Pancreas (tissue), 10 donors: ENCODE measurements at regions not wholly inside any gene's neighbourhood (a gene's known extent, or its start where the extent isn't known, plus 50 kb on each side); places are given as distances from the start of the nearest gene placed in this dataset.

Source experiments
- ATAC-seq, 4 donors: fragments of 200-7000 bp; cut with Tn5 transposase; one replicate each; pipeline versions ENCODE4 v1.8.0 to v1.9.1; 2020; ENCODE audit warnings: mild to moderate bottlenecking in 4 of 4, moderate library complexity in 4 of 4
- DNase-seq, 6 donors: peaks; one replicate each; pipeline ENCODE4 v3.0.0-alpha.2; 2020
- FAIRE-seq: peaks from 2 replicates; lab custom pipeline; 2012; peaks lifted over from hg19 to GRCh38; lab: Jason Lieb, UNC
- H3K27ac ChIP-seq, 4 donors: fragments of 200-600 bp; sonication (generic); 1 replicate in 3 of 4; 2 replicates in 1 of 4; pipeline versions ENCODE4 v1.5.0 to v1.8.0; 2020
- H3K27me3 ChIP-seq, 4 donors: fragments of 200-600 bp; one replicate each; pipeline ENCODE4 v1.8.0; 2021
- H3K36me3 ChIP-seq, 3 donors: fragments of 200-600 bp; sonication (generic) in 1 of 3; one replicate each; pipeline versions ENCODE4 v1.5.0 to v1.8.0; 2020 to 2021
- H3K4me1 ChIP-seq, 3 donors: fragments of 200-600 bp; one replicate each; pipeline ENCODE4 v1.8.0; 2021
- H3K4me3 ChIP-seq, 4 donors: fragments of 200-600 bp; sonication (generic) in 2 of 4; one replicate each; pipeline versions ENCODE4 v1.5.0 to v1.8.0; 2020 to 2021
- H3K9me3 ChIP-seq, 4 donors: fragments of 200-600 bp; one replicate each; pipeline ENCODE4 v1.8.0; 2021
- WGBS, 2 donors: extraction: QIAGEN DNeasy Blood & Tissue Kit; methylation state at CpG; one replicate each; pipeline ENCODE4 v1.1.7; 2013; 5-methylcytosine and 5-hydroxymethylcytosine counted together
- intact Hi-C, 3 donors: fragments of 100-400 bp; cut with DNase I; formaldehyde crosslinking; loops; one replicate each; pipeline versions ENCODE4 v1.11.1 to v1.14.2; 2022
- TF ChIP-seq, protein P1 (sequence below), 4 donors: fragments of 200-600 bp; sonication (generic) in 3 of 4; IDR thresholded peaks; one replicate each; pipeline versions ENCODE4 v1.5.0 to v1.8.0; 2021; ENCODE audit warnings: antibody characterized with exemption in 4 of 4
- donor health status: healthy with polysubstance abuse.
- donor health status: DM: no; HTN: no; CAD: no; lungs with moderate emphysema.
- donor health status: DM: no; HTN: no; CAD: no.
- donor health status: control.
- donor health status: control.
- donor health status: Bipolar disorder and iron deficiency.
- donor health status: DM: yes; HTN: yes; CAD: no.
- donor health status: DM: no; HTN: no; CAD: no.
- donor health status: DM: no; HTN: no; CAD: no.
- donor health status: DM: yes; HTN: yes; CAD: no.

DNA sequence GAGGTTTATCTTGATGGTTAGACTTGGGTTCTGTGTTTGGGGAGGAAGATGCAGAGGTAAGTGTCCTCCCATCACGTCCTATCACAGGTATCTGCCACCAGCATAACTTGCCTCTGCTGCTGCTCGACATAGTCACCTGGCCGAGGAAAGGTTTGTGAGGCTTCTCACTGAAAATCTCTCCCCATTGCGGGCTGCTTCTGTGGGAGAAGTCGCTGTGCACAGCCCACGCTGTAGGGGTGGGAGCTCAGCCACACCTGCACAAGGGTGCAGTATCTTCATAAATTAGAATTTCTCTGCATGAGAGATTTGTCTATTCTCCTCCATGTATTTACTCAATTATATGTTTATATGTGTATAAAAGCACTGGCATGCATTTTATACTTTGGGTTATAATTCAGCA, 415.7 kb upstream of the MYT1L start:
- 58 to 73% methylated on average over 6 of the region's 6 CpGs for WGBS, 2 donors
- H3K27ac ChIP-seq: no peak overlapping the region
- intact Hi-C loops: no loop called here
- TF ChIP-seq, protein P1, sequence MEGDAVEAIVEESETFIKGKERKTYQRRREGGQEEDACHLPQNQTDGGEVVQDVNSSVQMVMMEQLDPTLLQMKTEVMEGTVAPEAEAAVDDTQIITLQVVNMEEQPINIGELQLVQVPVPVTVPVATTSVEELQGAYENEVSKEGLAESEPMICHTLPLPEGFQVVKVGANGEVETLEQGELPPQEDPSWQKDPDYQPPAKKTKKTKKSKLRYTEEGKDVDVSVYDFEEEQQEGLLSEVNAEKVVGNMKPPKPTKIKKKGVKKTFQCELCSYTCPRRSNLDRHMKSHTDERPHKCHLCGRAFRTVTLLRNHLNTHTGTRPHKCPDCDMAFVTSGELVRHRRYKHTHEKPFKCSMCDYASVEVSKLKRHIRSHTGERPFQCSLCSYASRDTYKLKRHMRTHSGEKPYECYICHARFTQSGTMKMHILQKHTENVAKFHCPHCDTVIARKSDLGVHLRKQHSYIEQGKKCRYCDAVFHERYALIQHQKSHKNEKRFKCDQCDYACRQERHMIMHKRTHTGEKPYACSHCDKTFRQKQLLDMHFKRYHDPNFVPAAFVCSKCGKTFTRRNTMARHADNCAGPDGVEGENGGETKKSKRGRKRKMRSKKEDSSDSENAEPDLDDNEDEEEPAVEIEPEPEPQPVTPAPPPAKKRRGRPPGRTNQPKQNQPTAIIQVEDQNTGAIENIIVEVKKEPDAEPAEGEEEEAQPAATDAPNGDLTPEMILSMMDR (IDR thresholded peaks at IDR 0.05): no peak
- DNase-seq: peak in 1 of 6 donors; percentile 25
- H3K9me3 ChIP-seq: no peaks in the 10 kb centered on the region
- no peak for FAIRE-seq
- H3K4me1 ChIP-seq: no peaks in the 10 kb centered on the region
- no peaks in the 10 kb centered on the region for H3K36me3 ChIP-seq
- no peak for ATAC-seq
- H3K27me3 ChIP-seq: no peaks in the 10 kb centered on the region
- H3K4me3 ChIP-seq: no peak overlapping the region

DNA sequence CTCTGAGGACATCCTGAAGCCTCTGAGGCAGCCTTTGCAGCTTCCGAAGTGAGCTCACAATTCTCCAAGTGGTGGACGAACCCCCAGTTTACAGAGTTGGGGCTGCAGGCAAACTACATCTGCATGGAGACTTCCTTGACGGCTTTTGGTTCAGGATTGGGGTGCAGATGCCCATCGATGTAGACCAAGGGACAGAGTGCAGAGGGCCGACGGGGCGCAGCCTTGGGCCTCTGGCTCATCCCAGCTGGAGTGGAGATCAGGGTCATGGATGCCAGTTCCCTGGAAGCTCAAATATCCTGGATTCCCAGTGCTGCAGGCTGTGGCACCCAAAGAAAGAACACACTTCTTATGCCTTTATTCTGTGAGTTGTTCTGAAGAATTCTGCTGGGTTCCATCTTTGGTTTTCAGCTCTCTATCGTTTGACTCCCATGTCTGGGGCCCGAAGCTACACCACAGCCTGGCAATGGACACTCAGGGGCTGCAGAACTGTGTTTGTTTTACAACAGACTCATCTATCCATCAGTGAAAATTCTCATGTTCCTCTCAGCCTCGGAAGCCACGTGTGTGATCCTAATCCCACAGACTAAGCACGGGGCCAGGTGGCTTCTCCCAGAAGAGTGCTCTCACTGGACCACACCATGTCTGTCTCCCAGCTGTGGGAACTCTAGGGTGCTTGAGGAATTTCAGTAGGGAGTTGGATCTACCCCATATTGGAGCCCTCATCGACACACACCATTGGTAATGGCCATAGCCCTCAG, 414.1 kb upstream of the MYT1L start:
- H3K9me3 ChIP-seq: no peaks in the 10 kb centered on the region
- no peaks in the 10 kb centered on the region for H3K4me1 ChIP-seq
- H3K27ac ChIP-seq: no peak overlapping the region
- TF ChIP-seq, protein P1 (IDR thresholded peaks at IDR 0.05): no peak
- WGBS, 2 donors: 67 to 72% methylated on average over 13 of the region's 13 CpGs
- no peaks in the 10 kb centered on the region for H3K27me3 ChIP-seq
- intact Hi-C loops: no loop called here
- no peak for FAIRE-seq
- peak in 1 of 6 donors; percentile 35 for DNase-seq
- H3K4me3 ChIP-seq: no peak overlapping the region
- no peaks in the 10 kb centered on the region for H3K36me3 ChIP-seq
- no peak for ATAC-seq

DNA sequence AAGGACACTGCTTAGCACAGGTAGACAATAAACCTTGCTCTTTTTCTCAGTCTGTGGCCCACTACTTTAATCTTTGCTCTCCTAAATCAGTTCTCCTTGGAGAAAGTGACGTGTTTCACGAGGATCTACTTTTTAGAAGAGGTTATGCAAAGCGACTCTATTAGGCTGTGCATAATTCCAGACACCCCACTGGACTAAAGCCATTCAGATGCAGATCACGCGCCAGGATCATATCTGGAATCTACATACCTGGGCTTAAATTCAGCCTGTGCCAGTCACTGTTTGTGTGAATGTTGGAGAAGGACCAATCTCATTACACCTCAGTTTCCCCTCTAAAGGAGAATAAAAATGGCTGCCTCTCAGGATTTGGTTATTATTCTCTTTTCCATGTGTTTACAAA, 413.0 kb upstream of the MYT1L start:
- ATAC-seq (no peak), FAIRE-seq (no peak), DNase-seq (no peak)
- no peak overlapping the region for H3K27ac ChIP-seq
- no peaks in the 10 kb centered on the region for H3K27me3 ChIP-seq
- no peaks in the 10 kb centered on the region for H3K36me3 ChIP-seq
- intact Hi-C loops: no loop called here
- 56 to 67% methylated on average over 5 of the region's 5 CpGs for WGBS, 2 donors
- H3K9me3 ChIP-seq: no peaks in the 10 kb centered on the region
- no peaks in the 10 kb centered on the region for H3K4me1 ChIP-seq
- H3K4me3 ChIP-seq: no peak overlapping the region
- TF ChIP-seq, protein P1 (IDR thresholded peaks at IDR 0.05): no peak

DNA sequence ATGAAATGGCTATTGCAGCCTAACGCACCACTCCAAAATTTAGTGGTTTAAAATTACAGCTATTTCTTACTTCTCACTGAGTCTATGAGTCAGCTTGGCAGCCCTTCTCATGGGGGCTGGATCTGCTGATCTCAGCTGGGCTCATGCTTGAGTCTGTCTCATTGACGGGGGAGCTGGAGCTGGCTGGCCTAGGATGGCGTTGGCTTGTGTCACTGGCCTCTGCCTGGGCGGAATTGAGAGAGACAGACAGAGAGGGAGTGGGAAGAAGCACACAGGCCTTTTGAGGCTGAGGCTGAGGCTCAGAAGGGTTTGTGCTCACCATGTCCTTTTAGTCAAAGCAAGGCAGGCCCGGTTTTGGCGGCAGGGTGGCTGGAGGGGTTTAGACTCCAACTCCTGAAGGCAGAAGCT, 412.1 kb upstream of the MYT1L start:
- H3K9me3 ChIP-seq: no peaks in the 10 kb centered on the region
- no peak overlapping the region for H3K27ac ChIP-seq
- no peaks in the 10 kb centered on the region for H3K27me3 ChIP-seq
- ATAC-seq (peak in 3 of 4 donors; percentile 60 to 83 (median 77)), FAIRE-seq (no peak), DNase-seq (peak in 3 of 6 donors; percentile 23 to 42 (median 38))
- intact Hi-C loops: no loop called here
- no peaks in the 10 kb centered on the region for H3K4me1 ChIP-seq
- TF ChIP-seq, protein P1 (IDR thresholded peaks at IDR 0.05): no peak
- WGBS, 2 donors: 70 to 76% methylated on average over 6 of the region's 6 CpGs
- H3K36me3 ChIP-seq: no peaks in the 10 kb centered on the region
- no peak overlapping the region for H3K4me3 ChIP-seq

DNA sequence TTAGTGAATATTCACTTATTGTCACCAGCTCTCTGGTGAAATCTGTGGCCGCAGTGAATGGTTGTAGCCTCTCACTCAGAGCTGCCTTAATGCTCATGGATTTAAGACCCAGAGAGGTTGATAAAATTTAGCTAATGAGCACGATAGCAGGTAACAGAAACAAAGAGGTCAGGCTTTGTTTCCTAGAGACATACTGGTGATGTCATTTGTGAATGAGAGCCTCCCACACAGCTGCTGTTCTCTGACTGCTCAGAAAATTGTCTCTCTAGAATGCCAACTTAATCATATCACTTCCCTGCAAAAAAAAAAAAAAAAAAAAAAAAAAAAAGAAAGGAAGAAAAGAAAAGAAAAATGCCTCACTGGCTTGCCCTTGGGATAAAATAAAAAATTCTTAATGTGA, 411.7 kb upstream of the MYT1L start:
- DNase-seq (no peak), FAIRE-seq (no peak), ATAC-seq (no peak)
- H3K36me3 ChIP-seq: no peaks in the 10 kb centered on the region
- H3K9me3 ChIP-seq: no peaks in the 10 kb centered on the region
- no peaks in the 10 kb centered on the region for H3K27me3 ChIP-seq
- TF ChIP-seq, protein P1 (IDR thresholded peaks at IDR 0.05): no peak
- H3K4me3 ChIP-seq: no peak overlapping the region
- intact Hi-C loops: no loop called here
- no peaks in the 10 kb centered on the region for H3K4me1 ChIP-seq
- no peak overlapping the region for H3K27ac ChIP-seq
- WGBS, 2 donors: 54 to 63% methylated on average over 2 of the region's 2 CpGs
